Ectodermal cell (in vitro differentiated cells): ENCODE measurements at regions not wholly inside any gene's neighbourhood (a gene's known extent, or its start where the extent isn't known, plus 50 kb on each side); places are given as distances from the start of the nearest gene placed in this dataset.

ENCODE experiments used
- H3K27ac ChIP-seq: 2 replicates; pipeline ENCODE4 v1.7.0; 2013; ENCODE audit warnings: mild to moderate bottlenecking, low read depth, low read length; ENCODE audit not compliant: insufficient read depth, poor library complexity, severe bottlenecking
- H3K27me3 ChIP-seq: 2 replicates; pipeline ENCODE4 v1.7.0; 2013; ENCODE audit warnings: mild to moderate bottlenecking, low read length; ENCODE audit not compliant: insufficient read depth, control insufficient read depth, poor library complexity, severe bottlenecking
- H3K36me3 ChIP-seq: one replicate; pipeline ENCODE4 v1.7.0; 2013; ENCODE audit warnings: low read length; ENCODE audit not compliant: control insufficient read depth, insufficient read depth
- H3K4me1 ChIP-seq: one replicate; pipeline ENCODE4 v1.7.0; 2013; ENCODE audit warnings: low read length; ENCODE audit not compliant: control insufficient read depth, insufficient read depth
- H3K4me3 ChIP-seq: 2 replicates; pipeline ENCODE4 v1.7.0; 2013; ENCODE audit warnings: low read depth, low read length, control low read depth; ENCODE audit not compliant: insufficient read depth
- H3K9me3 ChIP-seq: 2 replicates; pipeline ENCODE4 v1.7.0; 2013; ENCODE audit warnings: mild to moderate bottlenecking, low read length, moderate library complexity; ENCODE audit not compliant: control insufficient read depth
- WGBS, 2 experiments: methylation state at CpG; one replicate each; pipeline ENCODE4 v1.1.7; 2013; ENCODE audit warnings: missing lambda C conversion rate in 2 of 2; 5-methylcytosine and 5-hydroxymethylcytosine counted together

GRCh38 chr5:8417316-8418048 is 548.5 kb downstream of the MTRR start:
- no peaks in the 10 kb centered on the region for H3K27me3 ChIP-seq
- H3K4me1 ChIP-seq, result peaks cover 5% of the 10 kb centered on the region
- H3K4me3 ChIP-seq, result no peak overlapping the region
- no peaks in the 10 kb centered on the region for H3K36me3 ChIP-seq
- no peaks in the 10 kb centered on the region for H3K9me3 ChIP-seq
- no peak overlapping the region for H3K27ac ChIP-seq
- 86 to 88% methylated on average over 3 of the region's 4 CpGs for WGBS, 2 experiments

GRCh38 chr5:8418049-8418426 is 549.1 kb downstream of the MTRR start:
- Histone ChIP-seq H3K27me3 (no peaks in the 10 kb centered on the region), H3K9me3 (no peaks in the 10 kb centered on the region), H3K4me3 (no peak overlapping the region), H3K27ac (no peak overlapping the region), H3K4me1 (peaks cover 5% of the 10 kb centered on the region), H3K36me3 (no peaks in the 10 kb centered on the region)
- 53 to 60% methylated on average over 3 of the region's 3 CpGs for WGBS, 2 experiments

GRCh38 chr5:8429778-8430758 is 561.1 kb downstream of the MTRR start:
- Histone ChIP-seq H3K27ac (no peak overlapping the region), H3K9me3 (no peaks in the 10 kb centered on the region), H3K36me3 (no peaks in the 10 kb centered on the region), H3K27me3 (no peaks in the 10 kb centered on the region), H3K4me3 (no peak overlapping the region), H3K4me1 (peaks cover 5% of the 10 kb centered on the region)
- 93 to 94% methylated on average over 24 of the region's 24 CpGs for WGBS, 2 experiments

DNA sequence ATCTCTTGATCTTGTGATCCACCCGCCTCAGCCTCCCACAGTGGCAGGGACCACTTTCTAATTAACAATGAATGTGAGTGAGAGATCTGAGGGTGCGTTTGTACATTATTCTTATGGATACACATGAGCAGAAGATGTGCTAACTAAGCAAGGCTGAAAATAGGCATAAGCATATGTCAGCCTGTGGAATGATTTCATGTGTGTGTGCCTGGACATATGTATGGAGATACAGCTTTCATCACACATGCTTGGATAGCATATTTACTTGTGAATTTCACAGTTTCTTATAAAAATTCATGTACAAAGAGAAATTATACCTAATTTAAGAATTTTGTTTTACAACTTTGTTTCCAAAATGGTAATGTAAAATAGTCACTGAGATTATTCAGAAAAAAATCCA is 565.6 kb downstream of the MTRR start:
- 85 to 94% methylated on average over 2 of the region's 2 CpGs for WGBS, 2 experiments
- Histone ChIP-seq H3K36me3 (no peaks in the 10 kb centered on the region), H3K4me1 (peaks cover 5% of the 10 kb centered on the region), H3K27me3 (no peaks in the 10 kb centered on the region), H3K27ac (no peak overlapping the region), H3K9me3 (no peaks in the 10 kb centered on the region), H3K4me3 (no peak overlapping the region)

DNA sequence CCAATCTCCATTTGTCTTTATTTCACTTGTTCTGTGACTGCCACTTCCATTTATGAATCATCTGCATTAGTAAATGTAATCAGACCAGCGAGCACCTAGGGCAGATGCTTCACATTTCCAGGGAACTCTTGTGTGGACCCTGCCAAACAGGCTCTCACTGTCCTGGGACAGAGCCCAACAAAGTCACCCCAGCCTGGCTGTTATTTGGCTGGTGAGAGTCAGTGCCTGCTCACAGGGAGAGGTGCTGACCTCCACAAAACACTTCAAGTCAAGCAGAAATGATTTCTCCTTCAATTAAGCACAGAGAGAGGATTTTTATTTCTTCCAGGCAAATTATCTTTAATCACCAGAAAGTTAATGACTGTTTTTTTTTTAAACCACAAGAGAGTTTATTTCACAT is 568.0 kb downstream of the MTRR start:
- Histone ChIP-seq H3K4me1 (peaks cover 5% of the 10 kb centered on the region), H3K36me3 (no peaks in the 10 kb centered on the region), H3K27me3 (no peaks in the 10 kb centered on the region), H3K9me3 (no peaks in the 10 kb centered on the region), H3K4me3 (no peak overlapping the region), H3K27ac (no peak overlapping the region)
- 79 to 90% methylated on average over 1 of the region's 1 CpG for WGBS, 2 experiments

GRCh38 chr5:8445139-8445538 is 576.2 kb downstream of the MTRR start:
- Histone ChIP-seq H3K4me1 (no peaks in the 10 kb centered on the region), H3K4me3 (no peak overlapping the region), H3K9me3 (no peaks in the 10 kb centered on the region), H3K36me3 (no peaks in the 10 kb centered on the region), H3K27me3 (no peaks in the 10 kb centered on the region), H3K27ac (no peak overlapping the region)
- WGBS, 2 experiments, result 88 to 100% methylated on average over 1 of the region's 1 CpG

DNA sequence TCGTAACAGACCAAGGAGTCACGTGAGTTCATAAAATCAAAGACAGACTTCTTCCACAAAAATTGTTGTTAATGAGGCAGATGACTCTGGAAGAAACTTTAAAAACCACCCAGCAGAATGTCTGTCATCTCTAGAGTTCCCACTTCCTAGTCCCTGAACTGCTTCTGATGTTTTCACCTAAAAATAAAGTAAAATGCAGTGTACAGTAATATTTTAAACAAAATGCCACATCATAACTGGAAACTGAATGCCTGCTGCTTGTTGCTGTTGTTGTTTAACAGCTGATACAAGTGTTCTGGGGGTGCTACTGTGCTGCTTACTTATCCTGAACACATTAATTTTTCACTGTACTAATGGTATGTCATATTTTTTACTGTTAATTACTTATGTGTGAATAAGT is 577.2 kb downstream of the MTRR start:
- H3K36me3 ChIP-seq, result no peaks in the 10 kb centered on the region
- H3K4me3 ChIP-seq, result no peak overlapping the region
- no peaks in the 10 kb centered on the region for H3K9me3 ChIP-seq
- 89 to 97% methylated on average over 2 of the region's 2 CpGs for WGBS, 2 experiments
- H3K27ac ChIP-seq, result no peak overlapping the region
- H3K4me1 ChIP-seq, result no peaks in the 10 kb centered on the region
- H3K27me3 ChIP-seq, result no peaks in the 10 kb centered on the region

DNA sequence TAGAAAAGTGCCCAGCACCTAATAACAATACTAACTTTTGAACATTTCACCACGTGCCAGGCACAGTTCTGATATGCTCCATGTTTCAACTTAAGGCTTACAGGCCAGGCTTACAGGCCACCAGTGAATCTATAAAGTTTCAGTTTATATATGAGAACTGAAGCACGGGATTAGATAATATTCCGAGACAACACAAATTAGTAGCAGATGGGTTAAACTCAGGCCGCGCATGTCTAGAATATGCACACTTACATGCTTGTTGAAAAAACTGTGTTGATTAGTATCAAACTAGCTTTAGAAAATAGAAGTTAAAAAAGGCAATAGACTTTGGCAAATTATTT is 587.9 kb downstream of the MTRR start:
- Histone ChIP-seq H3K9me3 (no peaks in the 10 kb centered on the region), H3K4me1 (no peaks in the 10 kb centered on the region), H3K36me3 (no peaks in the 10 kb centered on the region), H3K27me3 (no peaks in the 10 kb centered on the region), H3K4me3 (no peak overlapping the region), H3K27ac (no peak overlapping the region)
- WGBS, 2 experiments, result 95% methylated on average over 5 of the region's 5 CpGs

- Histone ChIP-seq H3K27me3 (no peaks in the 10 kb centered on the region), H3K4me1 (no peaks in the 10 kb centered on the region), H3K9me3 (no peaks in the 10 kb centered on the region), H3K36me3 (no peaks in the 10 kb centered on the region), H3K4me3 (peak overlapping the region; percentile 42), H3K27ac (no peak overlapping the region)
- WGBS, 2 experiments, result 67 to 71% methylated on average over 74 of the region's 74 CpGs
Measured at GRCh38 chr5:8457187-8458037, 588.5 kb downstream of the MTRR start.

DNA sequence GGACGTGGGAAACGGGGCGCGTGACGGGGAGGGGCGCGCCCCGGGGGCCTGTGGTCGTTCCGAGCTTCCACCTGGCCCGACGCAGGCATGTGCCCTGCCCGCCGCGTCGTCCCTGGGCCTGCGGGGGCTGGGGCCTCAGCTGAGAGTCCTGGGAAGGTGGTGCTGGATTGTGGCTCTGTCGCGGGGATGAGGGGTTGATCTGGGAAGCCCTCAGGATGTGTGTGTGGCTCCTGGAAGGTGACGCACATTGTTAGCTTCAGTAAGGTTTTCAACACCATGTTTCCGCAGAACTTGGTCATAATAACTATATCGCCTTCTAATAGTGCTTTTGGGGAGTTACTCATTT is 589.1 kb downstream of the MTRR start:
- WGBS, 2 experiments, result 68 to 69% methylated on average over 22 of the region's 22 CpGs
- Histone ChIP-seq H3K4me3 (peak overlapping the region; percentile 42), H3K4me1 (no peaks in the 10 kb centered on the region), H3K27ac (no peak overlapping the region), H3K9me3 (no peaks in the 10 kb centered on the region), H3K27me3 (no peaks in the 10 kb centered on the region), H3K36me3 (no peaks in the 10 kb centered on the region)
